ENCODE measurements at regions not wholly inside any gene's neighbourhood (a gene's known extent, or its start where the extent isn't known, plus 50 kb on each side); places are given as distances from the start of the nearest gene placed in this dataset.
A peak's percentile ranks its signal among the peaks of the same experiment; 100 is the strongest.
"Not testable (repeated sequence)": the region's sequence is repeated elsewhere in the genome, so short reads cannot be mapped to it uniquely, and the experiment has no call there.

- TF ChIP-seq RREB1 (CRISPR knock-in tag; IDR thresholded peaks at IDR 0.05) (0 out of 2 replicates have a peak, but pooled peaks have one; percentile 61), RCOR1 (IDR thresholded peaks at IDR 0.05; ENCODE audit: borderline replicate concordance in 1 of 2, low read depth in 2 of 2, low read length in 2 of 2) (peak in 1 of 2 experiments; percentile 22; a peak in 1 of 4 replicates), PTBP1 (IDR thresholded peaks at IDR 0.05; ENCODE audit: low read depth, low read length) (0 out of 2 replicates have a peak, but pooled peaks have one; percentile 32), ZNF175 (CRISPR knock-in tag; IDR thresholded peaks at IDR 0.05; ENCODE audit: low read depth) (0 out of 2 replicates have a peak, but pooled peaks have one; percentile 2), RBFOX2 (IDR thresholded peaks at IDR 0.05; ENCODE audit: low read depth, low read length) (0 out of 2 replicates have a peak, but pooled peaks have one; percentile 39), ZFX (CRISPR knock-in tag; IDR thresholded peaks at IDR 0.05) (peak; percentile 6; the same call in 1 of the 2 replicates), HDAC2 (IDR thresholded peaks at IDR 0.05) (peak; percentile 17; the same call in 1 of the 2 replicates), FOSL1 (tag; conservative IDR thresholded peaks at IDR 0.05) (peak; percentile 92), NR2C2 (CRISPR knock-in tag; IDR thresholded peaks at IDR 0.05) (0 out of 2 replicates have a peak, but pooled peaks have one; percentile 33), ZNF740 (CRISPR knock-in tag; IDR thresholded peaks at IDR 0.05) (peak; percentile 78), ZNF740 (tag; IDR thresholded peaks at IDR 0.05) (peak in 1 of 2 experiments; percentile 70; a peak in 2 of 4 replicates), THRB (CRISPR knock-in tag; conservative IDR thresholded peaks at IDR 0.05) (0 out of 2 replicates have a peak, but pooled peaks have one; percentile 37)
- TF ChIP-seq NR2C2 (tag; IDR thresholded peaks at IDR 0.05): not testable (repeated sequence)
Measured at GRCh38 chr16:29291329-29292271, 114.9 kb downstream of the NPIPB11 start (continued).

All from K562 (cell line).